ENCODE measurements at regions not wholly inside any gene's neighbourhood (a gene's known extent, or its start where the extent isn't known, plus 50 kb on each side); places are given as distances from the start of the nearest gene placed in this dataset.

DNA sequence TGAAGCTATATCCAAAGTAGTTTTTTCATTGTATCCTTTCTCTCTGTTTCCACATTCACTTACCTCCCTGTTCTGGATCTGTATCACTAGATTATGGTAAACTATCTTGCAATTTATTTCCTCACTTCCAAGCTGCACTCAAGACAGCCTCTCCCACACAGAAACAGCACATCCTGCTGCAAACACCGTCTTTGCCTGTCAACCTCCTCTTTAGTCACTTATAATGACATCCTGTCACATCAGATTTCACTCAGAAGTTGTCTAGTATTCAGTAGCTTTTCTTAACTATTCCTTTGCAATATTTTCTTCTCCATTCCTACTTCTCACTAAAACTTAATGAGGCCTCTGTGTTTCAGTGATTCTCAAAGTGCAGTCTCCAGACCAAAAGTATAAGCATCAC is 490.8 kb downstream of the IGSF11 start:
- intact Hi-C loops (cut with DNase I; ENCODE audit: low total_unique reads): no loop called here
- peaks cover 0 to 20% (median 8%) of the 10 kb centered on the region in 4 donors for H3K4me1 ChIP-seq
- DNase-seq: no peak
- H3K27me3 ChIP-seq: no peaks in the 10 kb centered on the region
- in situ Hi-C loops (cut with MboI; ENCODE audit: low pct_ligation_motif_present in 1 of 4, low pct_unique_long_range_greater_than_20kb in 1 of 4, low sequenced_read_pairs in 3 of 4): no loop called here
- no peaks in the 10 kb centered on the region for H3K9me3 ChIP-seq
- H3K4me3 ChIP-seq: no peak overlapping the region
- no peak for TF ChIP-seq POLR2A (IDR thresholded peaks at IDR 0.05)
- TF ChIP-seq POLR2AphosphoS5 (IDR thresholded peaks at IDR 0.05): no peak
- TF ChIP-seq EP300 (IDR thresholded peaks at IDR 0.05; ENCODE audit: low read depth): no peak
- TF ChIP-seq, protein P1, sequence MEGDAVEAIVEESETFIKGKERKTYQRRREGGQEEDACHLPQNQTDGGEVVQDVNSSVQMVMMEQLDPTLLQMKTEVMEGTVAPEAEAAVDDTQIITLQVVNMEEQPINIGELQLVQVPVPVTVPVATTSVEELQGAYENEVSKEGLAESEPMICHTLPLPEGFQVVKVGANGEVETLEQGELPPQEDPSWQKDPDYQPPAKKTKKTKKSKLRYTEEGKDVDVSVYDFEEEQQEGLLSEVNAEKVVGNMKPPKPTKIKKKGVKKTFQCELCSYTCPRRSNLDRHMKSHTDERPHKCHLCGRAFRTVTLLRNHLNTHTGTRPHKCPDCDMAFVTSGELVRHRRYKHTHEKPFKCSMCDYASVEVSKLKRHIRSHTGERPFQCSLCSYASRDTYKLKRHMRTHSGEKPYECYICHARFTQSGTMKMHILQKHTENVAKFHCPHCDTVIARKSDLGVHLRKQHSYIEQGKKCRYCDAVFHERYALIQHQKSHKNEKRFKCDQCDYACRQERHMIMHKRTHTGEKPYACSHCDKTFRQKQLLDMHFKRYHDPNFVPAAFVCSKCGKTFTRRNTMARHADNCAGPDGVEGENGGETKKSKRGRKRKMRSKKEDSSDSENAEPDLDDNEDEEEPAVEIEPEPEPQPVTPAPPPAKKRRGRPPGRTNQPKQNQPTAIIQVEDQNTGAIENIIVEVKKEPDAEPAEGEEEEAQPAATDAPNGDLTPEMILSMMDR (IDR thresholded peaks at IDR 0.05): no peak
- H3K36me3 ChIP-seq: no peaks in the 10 kb centered on the region
- 62 to 70% methylated on average over 1 of the region's 1 CpG for WGBS, 2 donors (ENCODE audit: low coverage in 1 of 2)
- H3K27ac ChIP-seq: peak overlapping the region in 1 of 4 donors; percentile 25

DNA sequence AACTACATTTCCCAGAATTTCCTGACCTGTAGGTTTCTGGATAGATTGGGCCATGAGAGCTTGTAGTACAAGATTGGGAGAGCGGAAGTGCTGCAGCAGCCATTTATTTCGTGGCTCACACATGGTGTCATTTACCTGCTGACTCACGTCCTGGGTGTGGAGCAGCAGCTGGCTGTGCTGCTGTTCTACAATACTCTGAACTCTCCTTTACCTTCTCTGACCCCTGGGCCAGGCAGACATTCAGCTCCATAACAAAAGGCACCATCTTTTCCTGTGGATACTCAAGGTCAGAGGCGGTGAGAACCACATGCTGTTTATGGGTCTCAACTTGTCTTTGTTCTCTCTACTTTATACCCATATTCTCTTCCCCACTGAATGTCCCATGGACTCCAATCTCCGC is 490.2 kb downstream of the IGSF11 start:
- Histone ChIP-seq H3K9me3 (no peaks in the 10 kb centered on the region), H3K4me3 (no peak overlapping the region), H3K4me1 (peaks cover 0 to 20% (median 8%) of the 10 kb centered on the region in 4 donors), H3K27me3 (no peaks in the 10 kb centered on the region), H3K27ac (peak overlapping the region in 3 of 4 donors; percentile 4 to 25 (median 17)), H3K36me3 (no peaks in the 10 kb centered on the region)
- intact Hi-C loops (cut with DNase I; ENCODE audit: low total_unique reads): no loop called here
- in situ Hi-C loops (cut with MboI; ENCODE audit: low pct_ligation_motif_present in 1 of 4, low pct_unique_long_range_greater_than_20kb in 1 of 4, low sequenced_read_pairs in 3 of 4): no loop called here
- TF ChIP-seq POLR2AphosphoS5 (IDR thresholded peaks at IDR 0.05): no peak
- no peak for TF ChIP-seq POLR2A (IDR thresholded peaks at IDR 0.05)
- TF ChIP-seq, protein P1 (IDR thresholded peaks at IDR 0.05): no peak
- TF ChIP-seq EP300 (IDR thresholded peaks at IDR 0.05; ENCODE audit: low read depth): no peak
- WGBS, 2 donors (ENCODE audit: low coverage in 1 of 2): 70 to 100% methylated on average over 1 to 5 of the region's 5 CpGs
- DNase-seq: peak; percentile 59

DNA sequence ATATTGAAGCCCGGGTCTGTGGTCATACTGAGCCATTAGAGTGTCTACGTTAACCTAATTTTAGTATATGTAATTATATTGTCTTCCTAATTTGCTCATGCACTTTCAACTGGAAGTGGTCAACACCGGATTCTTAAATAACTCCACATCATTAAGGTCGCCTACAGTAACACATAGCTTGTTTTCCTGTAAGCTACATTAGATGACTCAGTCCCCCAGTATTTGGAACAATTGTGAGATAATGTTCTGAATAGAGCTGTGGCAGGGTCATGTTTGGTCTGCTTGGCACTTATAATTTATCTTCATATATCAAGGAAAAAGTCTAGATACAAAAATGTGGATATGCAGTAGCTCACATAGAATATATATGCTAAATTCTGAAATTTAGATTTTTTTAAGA is 486.2 kb downstream of the IGSF11 start:
- DNase-seq: no peak
- in situ Hi-C loops (cut with MboI; ENCODE audit: low pct_ligation_motif_present in 1 of 4, low pct_unique_long_range_greater_than_20kb in 1 of 4, low sequenced_read_pairs in 3 of 4): no loop called here
- no peaks in the 10 kb centered on the region for H3K9me3 ChIP-seq
- TF ChIP-seq POLR2AphosphoS5 (IDR thresholded peaks at IDR 0.05): no peak
- TF ChIP-seq POLR2A (IDR thresholded peaks at IDR 0.05): no peak
- TF ChIP-seq EP300 (IDR thresholded peaks at IDR 0.05; ENCODE audit: low read depth): no peak
- TF ChIP-seq, protein P1 (IDR thresholded peaks at IDR 0.05): no peak
- no peaks in the 10 kb centered on the region for H3K36me3 ChIP-seq
- H3K27me3 ChIP-seq: no peaks in the 10 kb centered on the region
- peaks cover 0 to 14% (median 2%) of the 10 kb centered on the region in 4 donors for H3K4me1 ChIP-seq
- WGBS, 2 donors (ENCODE audit: low coverage in 1 of 2): 82 to 86% methylated on average over 4 of the region's 4 CpGs
- intact Hi-C loops (cut with DNase I; ENCODE audit: low total_unique reads): no loop called here
- no peak overlapping the region for H3K4me3 ChIP-seq
- no peak overlapping the region for H3K27ac ChIP-seq

DNA sequence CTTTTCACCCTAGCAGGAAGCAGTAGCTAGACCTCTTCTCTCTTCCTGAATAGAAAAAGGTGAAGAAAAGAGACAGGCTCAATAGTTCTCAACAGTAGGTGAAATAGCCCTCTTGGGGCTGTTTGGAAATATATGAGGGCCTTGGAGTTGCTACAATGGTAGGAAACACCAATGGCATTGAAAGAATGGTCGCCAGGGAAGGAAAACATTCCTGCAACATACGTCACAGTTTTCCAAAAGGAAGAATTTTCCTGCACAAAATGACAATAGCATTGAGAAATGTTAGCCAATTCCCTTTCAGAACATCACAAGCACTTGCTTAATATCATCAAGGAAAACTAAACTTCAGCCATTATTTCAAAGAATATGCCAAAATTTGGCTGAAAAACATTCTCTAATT is 484.5 kb downstream of the IGSF11 start:
- in situ Hi-C loops (cut with MboI; ENCODE audit: low pct_ligation_motif_present in 1 of 4, low pct_unique_long_range_greater_than_20kb in 1 of 4, low sequenced_read_pairs in 3 of 4) (no loop called here), intact Hi-C loops (cut with DNase I; ENCODE audit: low total_unique reads) (no loop called here)
- Histone ChIP-seq H3K9me3 (no peaks in the 10 kb centered on the region), H3K27ac (peak overlapping the region in 1 of 4 donors; percentile 12), H3K4me3 (no peak overlapping the region), H3K27me3 (no peaks in the 10 kb centered on the region), H3K36me3 (no peaks in the 10 kb centered on the region), H3K4me1 (peaks cover 0 to 14% (median 2%) of the 10 kb centered on the region in 4 donors)
- no peak for DNase-seq
- WGBS, 2 donors (ENCODE audit: low coverage in 1 of 2): 49 to 72% methylated on average over 2 of the region's 2 CpGs
- no peak for TF ChIP-seq POLR2AphosphoS5 (IDR thresholded peaks at IDR 0.05)
- TF ChIP-seq, protein P1 (IDR thresholded peaks at IDR 0.05): no peak
- no peak for TF ChIP-seq EP300 (IDR thresholded peaks at IDR 0.05; ENCODE audit: low read depth)
- no peak for TF ChIP-seq POLR2A (IDR thresholded peaks at IDR 0.05)

Measured in transverse colon (tissue), 4 donors.